Lung (tissue), 11 donors: ENCODE measurements at regions not wholly inside any gene's neighbourhood (a gene's known extent, or its start where the extent isn't known, plus 50 kb on each side); places are given as distances from the start of the nearest gene placed in this dataset.

Experiments used
- ATAC-seq: fragments of 200-7000 bp; cut with Tn5 transposase; one replicate; pipeline ENCODE4 v1.9.1; 2020; ENCODE audit warnings: moderate number of reproducible peaks; ENCODE audit not compliant: insufficient read depth, low FRiP score
- DNase-seq, 3 donors: peaks; one replicate each; pipeline ENCODE4 v3.0.0-alpha.2; 2013 to 2017
- H3K27ac ChIP-seq, 2 donors: one replicate each; pipeline ENCODE4 v1.5.1; 2013; ENCODE audit warnings: mild to moderate bottlenecking in 2 of 2, moderate library complexity in 2 of 2, control low read depth in 1 of 2, inconsistent platforms in 1 of 2, low read depth in 1 of 2, low read length in 1 of 2
- H3K27me3 ChIP-seq, 3 donors: one replicate each; pipeline ENCODE4 v1.5.1; 2013; ENCODE audit warnings: low read length in 2 of 3; ENCODE audit not compliant: control insufficient read depth in 3 of 3, insufficient read depth in 3 of 3
- H3K36me3 ChIP-seq, 4 donors: one replicate each; pipeline ENCODE4 v1.5.1; 2013; ENCODE audit warnings: low read length in 4 of 4, mild to moderate bottlenecking in 1 of 4, moderate library complexity in 1 of 4; ENCODE audit not compliant: control insufficient read depth in 4 of 4, insufficient read depth in 4 of 4
- H3K4me1 ChIP-seq, 5 donors: one replicate each; pipeline ENCODE4 v1.5.1; 2013; ENCODE audit warnings: low read length in 5 of 5, mild to moderate bottlenecking in 2 of 5, moderate library complexity in 1 of 5; ENCODE audit not compliant: control insufficient read depth in 5 of 5, insufficient read depth in 5 of 5
- H3K4me3 ChIP-seq: one replicate; pipeline ENCODE4 v1.5.1; 2013; ENCODE audit warnings: mild to moderate bottlenecking, control low read depth, moderate library complexity
- H3K9ac ChIP-seq, 2 donors: one replicate each; pipeline ENCODE4 v1.5.1; 2013; ENCODE audit warnings: low read length in 2 of 2, control low read depth in 1 of 2; ENCODE audit not compliant: insufficient read depth in 1 of 2
- H3K9me3 ChIP-seq, 4 donors: one replicate each; pipeline ENCODE4 v1.5.1; 2013; ENCODE audit warnings: low read length in 3 of 4, mild to moderate bottlenecking in 1 of 4, moderate library complexity in 1 of 4; ENCODE audit not compliant: control insufficient read depth in 4 of 4, insufficient read depth in 3 of 4
- WGBS, 2 donors: extraction: QIAGEN DNeasy Blood & Tissue Kit; methylation state at CpG; one replicate each; pipeline ENCODE4 v1.1.7; 2013; 5-methylcytosine and 5-hydroxymethylcytosine counted together
- TF ChIP-seq, protein P1 (sequence below): IDR thresholded peaks from 2 replicates; pipeline ENCODE4 v1.5.1; 2012; ENCODE audit warnings: mild to moderate bottlenecking; ENCODE audit errors: control extremely low read depth, extremely low read depth
- donor health status: control.
- donor health status: control.
- donor health status: Bipolar disorder and iron deficiency.
- donor health status: healthy.
- donor health status: DM: yes; HTN: yes; CAD: no.

DNA sequence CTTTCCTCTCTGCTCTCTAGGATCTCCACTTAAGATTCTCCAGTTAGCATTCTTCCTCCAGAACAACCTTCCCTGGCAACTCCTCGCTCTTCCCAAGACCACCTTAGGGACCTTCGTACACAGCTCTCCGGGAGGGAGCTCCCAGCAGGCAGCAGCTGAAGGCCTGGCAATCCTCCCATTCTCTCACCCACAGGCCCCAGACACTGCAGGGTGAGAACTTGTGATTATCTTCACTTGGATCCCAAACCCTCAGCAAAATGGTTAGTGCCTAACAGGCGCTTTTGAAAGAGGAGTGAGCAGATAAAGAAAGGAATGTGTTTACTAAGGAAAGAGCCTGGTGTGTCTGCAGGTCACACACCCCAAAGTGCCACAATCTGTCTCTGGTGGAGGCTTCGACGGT, 83.8 kb upstream of the SNTG2 start:
- Histone ChIP-seq H3K4me3 (no peak overlapping the region), H3K4me1 (no peaks in the 10 kb centered on the region), H3K9ac (no peak overlapping the region), H3K36me3 (no peaks in the 10 kb centered on the region), H3K27ac (no peak overlapping the region), H3K9me3 (peaks cover 0 to 5% (median 0%) of the 10 kb centered on the region in 4 donors), H3K27me3 (peaks cover 0 to 24% (median 24%) of the 10 kb centered on the region in 3 donors)
- TF ChIP-seq, protein P1, sequence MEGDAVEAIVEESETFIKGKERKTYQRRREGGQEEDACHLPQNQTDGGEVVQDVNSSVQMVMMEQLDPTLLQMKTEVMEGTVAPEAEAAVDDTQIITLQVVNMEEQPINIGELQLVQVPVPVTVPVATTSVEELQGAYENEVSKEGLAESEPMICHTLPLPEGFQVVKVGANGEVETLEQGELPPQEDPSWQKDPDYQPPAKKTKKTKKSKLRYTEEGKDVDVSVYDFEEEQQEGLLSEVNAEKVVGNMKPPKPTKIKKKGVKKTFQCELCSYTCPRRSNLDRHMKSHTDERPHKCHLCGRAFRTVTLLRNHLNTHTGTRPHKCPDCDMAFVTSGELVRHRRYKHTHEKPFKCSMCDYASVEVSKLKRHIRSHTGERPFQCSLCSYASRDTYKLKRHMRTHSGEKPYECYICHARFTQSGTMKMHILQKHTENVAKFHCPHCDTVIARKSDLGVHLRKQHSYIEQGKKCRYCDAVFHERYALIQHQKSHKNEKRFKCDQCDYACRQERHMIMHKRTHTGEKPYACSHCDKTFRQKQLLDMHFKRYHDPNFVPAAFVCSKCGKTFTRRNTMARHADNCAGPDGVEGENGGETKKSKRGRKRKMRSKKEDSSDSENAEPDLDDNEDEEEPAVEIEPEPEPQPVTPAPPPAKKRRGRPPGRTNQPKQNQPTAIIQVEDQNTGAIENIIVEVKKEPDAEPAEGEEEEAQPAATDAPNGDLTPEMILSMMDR, result no peak
- ATAC-seq, result no peak
- WGBS, 2 donors, result 58 to 79% methylated on average over 6 of the region's 6 CpGs
- no peak for DNase-seq

DNA sequence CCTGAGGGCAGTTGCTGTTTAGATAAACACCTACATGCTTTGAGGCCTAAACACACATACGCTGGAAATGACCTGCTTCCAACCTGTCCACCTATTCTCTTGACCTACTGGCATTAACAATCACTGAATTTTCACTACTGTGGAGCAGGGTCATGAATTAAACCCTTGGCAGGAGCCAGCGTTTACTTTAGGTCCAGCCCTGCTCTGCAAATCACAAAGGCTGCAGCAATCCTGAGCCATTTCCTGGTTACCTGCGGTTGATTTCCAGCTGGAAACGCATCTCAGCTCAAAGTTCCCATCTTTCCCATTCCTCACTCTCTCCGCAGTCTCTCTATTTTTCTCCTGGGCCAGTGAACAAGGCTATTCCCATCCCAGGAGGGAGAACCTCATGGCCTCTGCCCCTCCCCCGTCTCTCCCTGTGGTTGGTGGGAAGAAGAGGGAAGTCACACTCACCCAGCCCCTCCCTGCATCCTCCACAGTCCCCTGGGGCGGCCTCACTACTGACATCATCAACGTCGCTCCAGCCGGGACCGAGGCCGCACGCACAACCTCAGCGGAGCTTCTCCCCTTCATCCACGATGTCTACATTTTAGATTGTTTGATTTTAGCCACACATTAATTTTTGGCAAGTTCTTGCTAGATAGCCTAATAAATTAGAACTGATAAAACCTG, 84.5 kb upstream of the SNTG2 start:
- Histone ChIP-seq H3K4me1 (no peaks in the 10 kb centered on the region), H3K36me3 (no peaks in the 10 kb centered on the region), H3K27ac (no peak overlapping the region), H3K9ac (no peak overlapping the region), H3K9me3 (no peaks in the 10 kb centered on the region), H3K27me3 (peaks cover 0 to 24% (median 24%) of the 10 kb centered on the region in 3 donors), H3K4me3 (no peak overlapping the region)
- 56 to 76% methylated on average over 15 of the region's 15 CpGs for WGBS, 2 donors
- DNase-seq, result peak in 1 of 3 donors; percentile 37
- TF ChIP-seq, protein P1, result no peak
- ATAC-seq, result no peak

DNA sequence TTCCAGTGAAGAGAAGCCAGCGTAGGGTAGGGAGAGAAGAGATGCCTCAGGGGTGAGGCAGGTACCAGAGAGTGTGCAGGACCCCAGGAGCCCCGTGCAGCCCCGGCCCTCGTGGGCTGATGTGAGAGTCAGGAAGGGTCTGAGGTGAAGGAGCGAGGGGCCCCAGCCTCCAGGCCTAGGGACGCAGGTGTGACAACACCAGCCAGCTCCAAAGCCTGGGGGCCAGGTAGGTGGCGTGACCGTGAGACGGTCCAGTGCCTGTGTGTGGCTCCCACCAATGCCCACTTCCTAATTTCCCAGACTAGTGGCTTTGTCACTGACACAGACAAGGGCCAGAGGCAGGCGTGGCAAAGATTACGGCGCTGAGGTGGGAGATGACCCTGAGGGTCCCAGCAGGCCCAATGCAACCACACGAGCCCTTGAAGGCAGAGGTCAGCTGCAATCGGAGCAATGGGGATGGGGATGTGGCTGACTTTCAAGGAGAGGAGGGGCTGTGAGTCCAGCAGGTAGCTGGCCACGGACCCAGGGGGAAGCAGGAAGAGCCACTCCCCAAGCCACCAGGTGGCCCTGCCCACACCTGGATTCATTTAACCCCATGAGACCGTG, 86.0 kb upstream of the SNTG2 start:
- no peaks in the 10 kb centered on the region for H3K4me1 ChIP-seq
- ATAC-seq, result no peak
- H3K9me3 ChIP-seq, result no peaks in the 10 kb centered on the region
- H3K27ac ChIP-seq, result no peak overlapping the region
- peaks cover 0 to 18% (median 16%) of the 10 kb centered on the region in 3 donors for H3K27me3 ChIP-seq
- no peak for DNase-seq
- no peak overlapping the region for H3K4me3 ChIP-seq
- no peaks in the 10 kb centered on the region for H3K36me3 ChIP-seq
- 84 to 87% methylated on average over 16 of the region's 16 CpGs for WGBS, 2 donors
- no peak overlapping the region for H3K9ac ChIP-seq
- TF ChIP-seq, protein P1, result no peak
